Tibial artery (tissue), 4 donors: ENCODE measurements at regions not wholly inside any gene's neighbourhood (a gene's known extent, or its start where the extent isn't known, plus 50 kb on each side); places are given as distances from the start of the nearest gene placed in this dataset.
A peak's percentile ranks its signal among the peaks of the same experiment; 100 is the strongest.

Experiments
- DNase-seq, 2 donors: peaks; one replicate each; pipeline ENCODE4 v3.0.0-alpha.2; 2019
- H3K27ac ChIP-seq, 2 donors: fragments of 200-600 bp; sonication (generic) in 1 of 2; 1 replicate in 1 of 2; 2 replicates in 1 of 2; pipeline ENCODE4 v1.5.1; 2018 to 2019; ENCODE audit warnings: mild to moderate bottlenecking in 1 of 2
- H3K27me3 ChIP-seq, 2 donors: fragments of 200-600 bp; sonication (generic) in 1 of 2; one replicate each; pipeline versions ENCODE4 v1.5.1 to v1.6.0; 2016 to 2019
- H3K36me3 ChIP-seq, 3 donors: fragments of 200-600 bp; sonication (generic) in 2 of 3; one replicate each; pipeline ENCODE4 v1.5.1; 2016 to 2019; ENCODE audit warnings: mild to moderate bottlenecking in 2 of 3
- H3K4me1 ChIP-seq, 4 donors: fragments of 200-600 bp; sonication (generic) in 2 of 4; 1 replicate in 3 of 4; 2 replicates in 1 of 4; pipeline ENCODE4 v1.5.1; 2016 to 2019
- H3K4me3 ChIP-seq, 2 donors: fragments of 200-600 bp; sonication (generic) in 1 of 2; 1 replicate in 1 of 2; 2 replicates in 1 of 2; pipeline ENCODE4 v1.5.1; 2018 to 2019; ENCODE audit warnings: mild to moderate bottlenecking in 2 of 2
- H3K9me3 ChIP-seq, 3 donors: fragments of 200-600 bp; sonication (generic) in 1 of 3; one replicate each; pipeline ENCODE4 v1.5.1; 2016 to 2019
- CTCF ChIP-seq, 2 experiments: fragments of 200-600 bp in 1 of 2; fragments of 450-650 bp in 1 of 2; IDR thresholded peaks; one replicate each; pipeline ENCODE4 v1.5.1; 2017 to 2019; ENCODE audit warnings: antibody characterized with exemption in 2 of 2, mild to moderate bottlenecking in 1 of 2, moderate library complexity in 1 of 2
- intact Hi-C: fragments of 100-400 bp; cut with DNase I; formaldehyde crosslinking; loops from one replicate; pipeline ENCODE4 v1.15.0; 2023; ENCODE audit warnings: low total_unique reads

DNA sequence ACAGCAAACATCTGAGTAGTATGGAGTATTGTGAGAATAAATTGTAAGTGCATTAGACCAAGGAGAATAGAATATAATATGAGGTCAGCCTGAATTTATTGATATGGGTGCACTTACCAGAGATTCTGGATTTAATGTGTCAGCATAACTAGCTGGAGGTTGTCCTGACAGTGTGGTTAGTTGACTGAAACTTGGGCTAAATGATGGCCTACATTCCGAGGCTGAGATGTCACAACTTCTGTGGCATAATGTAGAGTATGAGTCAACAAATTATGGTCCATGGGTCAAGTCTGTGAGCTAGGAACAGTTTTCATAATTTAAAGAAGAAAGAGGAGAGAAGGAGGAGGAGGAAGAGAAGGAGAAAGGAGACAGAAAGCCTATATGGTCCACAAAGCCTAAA, 127.6 kb downstream of the QPCT start:
- Histone ChIP-seq H3K4me3 (no peak overlapping the region), H3K9me3 (no peaks in the 10 kb centered on the region), H3K4me1 (peaks cover 0 to 58% (median 26%) of the 10 kb centered on the region in 4 donors), H3K27ac (peak overlapping the region; percentile 53 to 55), H3K36me3 (no peaks in the 10 kb centered on the region), H3K27me3 (no peaks in the 10 kb centered on the region)
- no peak for TF ChIP-seq CTCF (IDR thresholded peaks at IDR 0.05)
- no peak for DNase-seq
- intact Hi-C loops: no loop called here

DNA sequence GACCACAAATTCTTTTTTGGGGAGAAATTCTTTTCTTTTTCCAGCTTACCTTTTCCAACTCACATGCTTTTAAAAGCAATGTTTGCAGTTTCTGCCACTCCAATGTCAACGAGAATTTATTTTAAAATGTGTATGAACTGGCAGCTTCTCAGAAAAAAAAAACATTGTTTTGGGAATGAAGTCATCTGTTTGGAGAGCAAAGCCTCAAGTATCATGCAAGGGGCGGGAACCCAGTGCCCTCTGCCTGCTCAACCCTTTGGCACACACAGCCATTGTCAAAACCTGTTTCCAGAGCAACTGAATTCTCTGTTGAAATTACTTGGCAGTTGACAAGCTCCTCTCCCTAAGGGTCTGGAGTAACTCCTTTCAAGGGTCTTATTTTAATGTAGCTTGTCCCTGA, 128.5 kb downstream of the QPCT start:
- peak overlapping the region; percentile 53 to 55 for H3K27ac ChIP-seq
- TF ChIP-seq CTCF (IDR thresholded peaks at IDR 0.05): no peak
- H3K27me3 ChIP-seq: no peaks in the 10 kb centered on the region
- H3K36me3 ChIP-seq: no peaks in the 10 kb centered on the region
- DNase-seq: peak; percentile 44 to 77
- H3K9me3 ChIP-seq: no peaks in the 10 kb centered on the region
- intact Hi-C loops: no loop called here
- H3K4me3 ChIP-seq: no peak overlapping the region
- peaks cover 0 to 57% (median 25%) of the 10 kb centered on the region in 4 donors for H3K4me1 ChIP-seq

- Histone ChIP-seq H3K4me3 (no peak overlapping the region), H3K9me3 (no peaks in the 10 kb centered on the region), H3K27me3 (no peaks in the 10 kb centered on the region), H3K4me1 (peaks cover 0 to 41% (median 13%) of the 10 kb centered on the region in 4 donors), H3K36me3 (no peaks in the 10 kb centered on the region), H3K27ac (peak overlapping the region in 1 of 2 donors; percentile 13)
- intact Hi-C loops: no loop called here
- no peak for DNase-seq
- TF ChIP-seq CTCF (IDR thresholded peaks at IDR 0.05): no peak
Measured at GRCh38 chr2:37476411-37476810, 132.0 kb downstream of the QPCT start.

GRCh38 chr2:37477921-37478320, 133.5 kb downstream of the QPCT start:
- DNase-seq: no peak
- Histone ChIP-seq H3K9me3 (no peaks in the 10 kb centered on the region), H3K36me3 (no peaks in the 10 kb centered on the region), H3K27ac (no peak overlapping the region), H3K4me1 (peaks cover 0 to 26% (median 3%) of the 10 kb centered on the region in 4 donors), H3K27me3 (no peaks in the 10 kb centered on the region), H3K4me3 (no peak overlapping the region)
- TF ChIP-seq CTCF (IDR thresholded peaks at IDR 0.05): no peak
- intact Hi-C loops: no loop called here

DNA sequence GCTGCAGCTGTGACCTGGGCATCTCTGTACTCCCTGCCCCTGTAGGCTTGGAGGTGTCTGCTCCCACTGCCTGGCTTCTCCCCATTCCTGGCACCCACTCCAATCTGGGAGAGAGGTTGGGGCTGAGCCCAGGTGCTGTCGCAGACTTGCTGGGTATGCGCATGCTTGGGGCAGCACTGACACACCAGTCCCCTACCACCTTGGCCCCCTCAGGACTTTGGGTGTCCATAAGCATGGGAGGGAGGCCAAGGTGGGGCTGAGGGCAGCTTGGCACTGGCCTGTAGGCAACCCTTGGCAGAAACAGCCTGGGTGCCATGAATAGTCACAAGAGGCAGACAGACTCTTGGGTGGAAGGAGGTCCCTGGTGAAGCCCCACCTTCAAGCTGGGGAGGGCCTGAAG, 136.8 kb downstream of the QPCT start:
- H3K4me3 ChIP-seq: no peak overlapping the region
- DNase-seq: no peak
- peaks cover 0 to 15% (median 0%) of the 10 kb centered on the region in 4 donors for H3K4me1 ChIP-seq
- H3K36me3 ChIP-seq: no peaks in the 10 kb centered on the region
- intact Hi-C loops: no loop called here
- no peaks in the 10 kb centered on the region for H3K27me3 ChIP-seq
- TF ChIP-seq CTCF (IDR thresholded peaks at IDR 0.05): no peak
- no peaks in the 10 kb centered on the region for H3K9me3 ChIP-seq
- H3K27ac ChIP-seq: no peak overlapping the region

DNA sequence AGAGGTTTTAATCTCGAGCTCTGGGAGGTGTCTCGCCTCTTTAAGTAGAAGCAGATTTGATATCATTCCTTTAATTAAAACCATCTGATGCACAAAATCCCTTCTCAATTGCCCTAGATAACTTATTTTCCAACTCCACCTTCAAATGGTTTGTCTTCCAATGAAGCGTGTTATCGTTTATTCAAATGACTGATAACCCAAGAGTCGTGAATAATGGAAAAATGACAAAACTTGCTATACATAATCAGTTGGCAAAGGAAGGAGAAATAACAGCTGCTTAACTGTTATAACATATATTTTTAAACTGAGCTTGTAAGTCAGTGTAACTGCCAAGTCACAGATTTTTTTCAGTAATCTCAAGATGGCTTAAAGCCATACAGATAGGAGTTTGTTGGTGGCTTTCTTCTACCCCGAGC, 144.6 kb downstream of the QPCT start:
- Histone ChIP-seq H3K27ac (no peak overlapping the region), H3K36me3 (no peaks in the 10 kb centered on the region), H3K4me1 (no peaks in the 10 kb centered on the region), H3K4me3 (no peak overlapping the region), H3K27me3 (no peaks in the 10 kb centered on the region), H3K9me3 (no peaks in the 10 kb centered on the region)
- DNase-seq: no peak
- intact Hi-C loops: no loop called here
- TF ChIP-seq CTCF (IDR thresholded peaks at IDR 0.05): no peak
